ENCODE measurements at regions not wholly inside any gene's neighbourhood (a gene's known extent, or its start where the extent isn't known, plus 50 kb on each side); places are given as distances from the start of the nearest gene placed in this dataset.
A peak's percentile ranks its signal among the peaks of the same experiment; 100 is the strongest.

DNA sequence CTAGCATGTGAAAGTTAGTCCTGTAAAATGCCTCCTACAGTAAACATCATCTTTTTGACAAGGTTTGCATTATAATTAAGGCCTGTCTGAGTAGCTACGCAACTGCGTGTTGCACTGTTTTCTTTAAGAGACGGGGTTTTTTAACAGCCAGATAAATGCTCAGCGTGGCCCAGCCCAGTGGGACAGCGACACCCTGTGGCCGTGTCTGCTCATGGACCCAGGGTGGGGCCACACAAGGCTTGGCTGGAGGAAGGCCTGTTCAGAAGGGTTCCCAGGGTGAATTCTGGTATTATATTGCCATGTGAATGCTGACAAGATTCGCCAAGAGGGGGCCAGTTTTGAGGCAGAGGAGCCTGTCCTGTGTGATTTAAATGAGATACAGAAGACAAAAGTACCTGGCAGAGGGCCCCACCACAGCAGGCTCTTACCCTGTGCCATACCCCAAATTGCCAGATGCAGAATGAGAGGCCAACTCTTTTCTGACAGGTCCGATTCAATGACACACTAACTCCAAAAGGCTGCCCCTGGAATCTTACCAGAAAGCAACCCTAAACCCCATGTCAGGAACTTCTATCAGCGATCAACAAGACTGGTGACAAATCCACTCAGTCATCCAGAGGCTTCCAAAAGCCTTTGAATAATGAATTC lies 65.9 kb upstream of the IRX6 start:
- DNase-seq (ENCODE audit: low read depth in 4 of 4, low spot score in 1 of 4) = peak in 3 of 4 experiments; percentile 17 to 21 (median 21)

DNA sequence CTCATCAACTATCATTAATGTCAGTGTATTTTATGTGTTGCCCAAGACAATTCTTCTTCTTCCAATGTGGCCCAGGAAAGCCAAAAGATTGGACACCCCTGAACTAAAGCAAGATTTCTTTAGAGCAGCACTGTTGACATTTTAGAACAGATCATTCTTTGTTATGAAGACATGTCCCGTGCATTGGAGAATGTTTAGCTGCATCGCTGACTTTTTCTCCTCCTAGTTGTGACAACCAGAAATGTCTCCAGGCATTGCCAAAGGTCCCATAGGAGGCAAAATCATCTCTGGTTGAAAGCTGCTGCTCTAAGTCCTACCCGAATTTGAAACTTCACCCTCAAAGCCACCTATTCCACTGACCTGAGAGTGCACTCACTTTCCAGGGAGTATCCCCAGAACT lies 62.7 kb upstream of the IRX6 start:
- no peak for DNase-seq (ENCODE audit: low read depth in 4 of 4, low spot score in 1 of 4)

GRCh38 chr16:55263271-55264250 lies 60.4 kb upstream of the IRX6 start:
- no peak for DNase-seq (ENCODE audit: low read depth in 4 of 4, low spot score in 1 of 4)

DNA sequence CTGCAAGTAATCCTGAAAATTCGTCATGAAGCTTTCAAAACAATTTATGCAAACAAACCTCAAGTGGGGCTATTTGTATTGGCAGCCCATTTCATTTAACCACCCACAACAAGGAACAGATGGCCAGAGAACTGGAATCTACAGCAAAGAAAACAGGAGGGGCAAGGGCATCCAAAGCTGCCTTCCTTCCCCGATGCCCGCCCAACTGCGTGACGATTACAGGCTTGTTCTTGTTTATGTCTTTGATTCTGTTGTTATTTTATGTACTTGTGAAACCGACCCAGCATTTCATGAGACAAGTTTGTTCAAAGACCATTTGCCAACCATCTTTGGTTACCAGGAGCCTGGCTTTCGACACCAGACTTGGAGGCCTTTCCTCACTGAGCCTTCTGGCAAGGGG lies 59.1 kb upstream of the IRX6 start:
- no peak for DNase-seq (ENCODE audit: low read depth in 4 of 4, low spot score in 1 of 4)

- DNase-seq (ENCODE audit: low read depth in 4 of 4, low spot score in 1 of 4) = no peak
Measured at GRCh38 chr16:55265926-55266325, 58.1 kb upstream of the IRX6 start.

- no peak for DNase-seq (ENCODE audit: low read depth in 4 of 4, low spot score in 1 of 4)
Measured at GRCh38 chr16:55271945-55272513, 52.0 kb upstream of the IRX6 start.

DNA sequence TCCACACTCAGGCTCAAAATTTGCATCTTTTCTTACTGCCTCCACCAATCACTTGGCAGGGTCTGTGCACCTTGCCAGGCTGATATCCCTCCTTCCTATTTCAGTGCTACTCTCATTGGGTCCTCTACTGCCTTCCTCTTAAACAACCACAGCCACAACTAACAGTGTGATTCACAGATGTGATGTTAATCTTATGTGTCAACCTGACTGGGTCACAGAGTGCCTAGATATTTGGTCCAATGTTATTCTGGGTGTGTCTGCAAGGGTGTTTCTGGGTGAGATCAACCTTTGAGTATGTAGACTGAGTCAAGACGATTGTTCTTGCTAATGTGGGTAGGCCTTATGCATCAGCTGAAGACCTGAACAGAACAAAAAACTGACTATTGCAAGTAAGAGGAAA lies 51.3 kb upstream of the IRX6 start:
- DNase-seq (ENCODE audit: low read depth in 4 of 4, low spot score in 1 of 4) = no peak

DNA sequence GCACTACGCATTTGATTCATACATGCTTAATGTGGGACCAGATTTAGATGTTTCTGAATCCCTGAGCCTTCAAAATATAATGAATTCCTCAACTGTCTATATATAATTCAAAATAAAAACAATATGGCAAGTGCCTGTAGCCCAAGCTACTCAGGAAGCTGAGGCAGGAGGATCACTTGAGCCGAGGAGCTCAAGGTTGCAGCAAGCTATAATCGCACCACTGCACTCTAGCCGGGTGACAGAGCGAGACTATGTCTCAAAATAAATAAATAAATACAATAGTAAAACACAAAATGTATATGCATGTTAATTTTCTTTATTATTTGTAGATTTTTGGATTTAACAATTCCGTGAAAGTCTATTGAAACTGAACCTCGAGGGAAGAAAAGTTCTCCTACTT lies 50.6 kb upstream of the IRX6 start:
- DNase-seq (ENCODE audit: low read depth in 4 of 4, low spot score in 1 of 4) = no peak

DNA sequence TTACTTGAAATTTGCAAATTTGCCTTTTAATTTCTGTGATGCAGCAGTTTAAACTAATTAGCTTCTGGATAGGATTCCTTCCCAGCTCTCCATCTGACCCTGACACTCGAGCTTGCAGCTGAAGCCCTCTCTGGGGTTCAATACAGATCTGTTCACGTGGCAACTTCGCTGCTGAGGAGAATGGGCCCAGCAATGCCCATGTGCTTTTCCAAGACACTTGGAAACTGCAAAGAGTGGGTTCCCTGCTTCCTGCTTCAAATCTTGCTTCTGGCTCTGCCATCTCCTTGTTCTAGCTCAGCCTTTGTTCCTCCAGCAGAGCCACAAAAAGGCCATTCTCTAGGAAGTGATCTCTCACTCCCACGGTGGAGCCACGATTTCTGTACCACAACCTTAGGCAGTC lies 50.0 kb upstream of the IRX6 start:
- DNase-seq (ENCODE audit: low read depth in 4 of 4, low spot score in 1 of 4) = no peak
